GM19463 (cell line): ENCODE measurements at regions not wholly inside any gene's neighbourhood (a gene's known extent, or its start where the extent isn't known, plus 50 kb on each side); places are given as distances from the start of the nearest gene placed in this dataset.

Experiments used
- ATAC-seq: cut with Tn5 transposase; IDR thresholded peaks from one replicate; pipeline ENCODE4 v1.9.1; 2021; ENCODE audit warnings: mild to moderate bottlenecking, moderate library complexity; ENCODE audit not compliant: unreplicated experiment

DNA sequence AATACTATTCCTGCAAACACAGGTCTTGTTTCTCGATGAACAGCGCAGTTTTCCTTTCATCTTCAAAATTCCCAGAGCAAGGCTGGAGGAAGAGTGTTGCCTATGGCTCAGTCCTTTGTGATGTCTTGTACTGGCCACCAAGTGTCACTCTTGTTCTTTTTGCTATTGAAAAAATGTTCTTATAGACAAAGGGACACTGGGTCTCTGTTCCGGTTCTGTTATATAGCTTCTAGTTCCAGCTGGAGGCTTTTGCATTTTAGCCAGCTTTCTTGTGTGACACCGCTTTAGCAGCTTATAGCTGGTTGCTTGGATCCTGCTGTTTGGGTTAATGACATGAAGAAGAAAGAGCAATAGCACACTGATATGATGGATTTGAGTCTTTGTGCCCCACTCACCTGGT lies 343.7 kb upstream of the KCNN2 start:
- ATAC-seq, result no peak

DNA sequence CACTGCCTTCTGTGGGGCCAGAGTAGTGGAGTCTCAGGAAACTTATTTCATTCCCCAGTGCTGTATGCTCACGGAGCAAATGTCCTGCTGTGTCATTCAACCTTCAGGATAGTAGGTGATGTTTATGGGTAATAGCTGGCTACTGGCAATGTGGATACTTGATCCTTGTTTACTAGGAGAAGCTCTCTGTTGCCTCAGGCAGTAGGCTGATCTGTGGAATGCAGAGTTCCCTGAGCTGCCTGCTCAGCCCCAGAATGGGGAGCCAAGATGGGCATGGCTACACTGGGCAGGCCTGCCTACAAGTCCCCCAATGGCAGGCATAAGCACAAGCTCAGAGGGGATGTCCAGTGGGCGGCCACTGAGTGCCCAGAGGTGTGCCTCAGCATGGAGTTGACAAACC lies 323.1 kb upstream of the KCNN2 start:
- no peak for ATAC-seq

DNA sequence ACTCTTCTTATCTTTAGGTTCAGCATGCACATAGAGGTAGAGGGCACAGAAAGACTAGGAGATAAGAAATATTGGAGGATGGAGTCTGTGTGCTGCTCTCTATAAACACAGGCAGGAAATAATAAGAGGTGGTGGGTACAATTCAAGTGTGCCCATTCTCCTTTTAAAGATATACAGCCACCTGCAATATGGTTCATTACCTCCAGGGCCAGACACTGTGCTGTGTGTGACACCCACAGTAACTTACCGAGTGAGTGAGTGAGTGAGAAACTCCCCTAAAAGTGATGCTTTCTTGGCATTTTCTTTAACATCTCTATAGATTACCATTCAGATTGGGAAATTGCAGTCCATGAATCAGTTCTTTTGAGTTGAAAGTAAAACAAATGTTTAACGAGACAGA lies 311.8 kb upstream of the KCNN2 start:
- no peak for ATAC-seq

DNA sequence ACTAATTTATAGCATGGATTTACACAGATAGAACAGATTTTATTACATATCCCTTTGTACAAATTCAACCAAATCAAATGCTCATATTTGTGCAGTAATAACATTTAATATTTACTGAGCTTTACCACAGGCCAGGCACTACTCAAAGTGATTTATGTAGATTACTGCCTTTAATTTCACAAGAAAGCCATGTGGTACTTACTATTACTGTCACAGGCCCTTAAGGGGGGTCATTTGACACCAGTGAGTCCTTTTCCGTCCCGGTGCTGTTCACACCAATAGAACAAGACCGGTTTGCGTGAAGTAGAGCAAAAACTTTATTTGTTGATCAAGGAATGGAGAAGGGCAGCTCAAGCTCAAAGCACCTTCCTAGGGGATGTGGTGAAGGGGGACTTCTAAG lies 308.5 kb upstream of the KCNN2 start:
- ATAC-seq, result no peak

DNA sequence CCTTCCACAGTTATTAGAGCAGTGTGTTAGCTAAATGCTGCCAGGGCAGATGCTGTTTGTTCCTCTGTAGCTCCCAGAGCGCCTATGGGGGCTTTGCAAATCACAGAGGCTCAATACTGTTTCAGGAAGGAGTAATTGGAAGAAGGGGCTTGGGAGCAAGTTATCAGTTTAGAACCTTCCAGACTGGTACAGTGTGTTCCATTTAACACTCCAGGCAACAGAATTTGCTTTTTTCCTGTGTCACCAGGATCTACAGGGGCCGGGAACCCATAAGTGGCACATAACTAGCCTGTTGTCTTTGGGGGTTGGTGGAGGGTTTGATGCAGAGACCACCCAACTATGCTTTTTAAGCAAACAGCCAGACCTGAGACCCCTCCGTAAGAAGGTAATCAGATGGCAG lies 307.3 kb upstream of the KCNN2 start:
- ATAC-seq, result no peak

DNA sequence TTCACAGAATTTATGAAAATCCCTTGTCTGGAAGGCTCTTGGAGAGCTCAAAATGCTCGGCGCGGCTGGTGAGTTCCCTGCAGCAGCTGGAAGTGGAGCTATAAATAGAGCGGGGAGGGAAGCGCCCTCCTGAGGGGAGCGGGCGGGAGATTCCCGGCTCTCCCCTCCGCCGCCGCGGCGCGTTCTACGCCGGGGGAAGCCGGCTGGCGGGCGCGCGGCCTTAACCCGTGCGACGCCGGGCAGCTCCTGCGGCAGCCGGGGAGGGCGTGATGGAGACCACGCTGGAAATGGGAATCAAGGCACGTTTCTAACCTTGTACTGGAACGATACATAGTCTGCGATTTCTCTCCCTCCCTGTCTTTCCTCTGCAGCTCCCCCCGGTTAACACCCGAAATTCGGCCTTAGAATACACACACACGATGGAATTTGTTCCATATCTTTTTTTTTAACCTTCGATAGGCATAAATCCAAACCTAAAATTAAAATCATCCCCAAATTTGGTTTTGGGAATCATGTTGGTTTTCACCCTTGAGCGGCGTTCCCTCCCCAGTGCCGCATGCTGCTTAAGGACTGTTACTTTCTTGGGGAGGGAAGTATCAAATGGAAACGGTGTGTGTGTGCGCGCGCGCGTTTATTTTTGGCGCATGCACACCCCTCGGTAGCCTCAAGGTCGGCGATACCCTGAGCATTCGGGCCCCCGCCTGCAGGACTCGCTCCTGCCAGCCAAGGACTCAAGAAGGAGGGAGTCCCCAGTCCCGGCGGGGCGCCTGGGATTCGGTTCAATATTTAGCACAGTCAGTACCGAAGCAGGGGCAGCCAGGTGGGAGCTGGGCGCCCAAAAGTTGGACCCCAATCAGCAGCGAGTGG lies 306.3 kb upstream of the KCNN2 start:
- no peak for ATAC-seq

DNA sequence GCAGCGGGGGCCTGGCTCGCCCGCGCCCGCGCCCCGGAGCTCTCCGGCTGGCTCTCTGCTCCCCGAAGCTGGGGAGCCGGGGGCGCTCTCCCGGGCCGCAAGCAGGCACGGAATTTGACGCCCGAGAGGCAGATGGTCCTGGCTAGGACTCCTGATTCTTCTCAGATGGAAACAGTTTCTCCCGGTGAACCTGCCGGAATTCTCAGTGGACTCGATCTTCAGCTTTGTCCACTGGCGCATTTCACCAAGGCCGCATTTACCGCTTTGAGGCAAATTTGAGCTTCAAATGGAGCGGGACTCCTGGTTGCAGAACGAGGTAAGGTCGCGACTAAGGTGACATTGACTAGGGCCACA lies 305.7 kb upstream of the KCNN2 start:
- ATAC-seq, result no peak

DNA sequence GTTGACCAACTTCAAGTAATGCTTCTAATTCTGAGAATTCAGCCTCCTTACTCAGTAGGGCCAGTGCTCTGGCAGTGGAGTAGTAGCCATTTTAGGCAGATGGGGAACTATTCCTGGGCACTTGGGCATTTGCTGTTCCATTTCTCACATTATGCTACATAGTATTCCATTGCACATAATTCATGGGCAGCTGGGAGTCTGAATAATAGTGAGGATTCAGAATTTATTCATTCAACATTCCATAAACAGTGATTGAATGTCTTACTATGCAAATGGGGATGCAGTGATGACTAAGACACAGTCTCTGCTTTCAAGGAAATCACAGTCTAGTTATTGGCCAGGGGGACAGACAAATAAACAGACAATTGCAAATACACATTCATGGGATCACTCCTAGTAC lies 301.0 kb upstream of the KCNN2 start:
- ATAC-seq, result no peak

DNA sequence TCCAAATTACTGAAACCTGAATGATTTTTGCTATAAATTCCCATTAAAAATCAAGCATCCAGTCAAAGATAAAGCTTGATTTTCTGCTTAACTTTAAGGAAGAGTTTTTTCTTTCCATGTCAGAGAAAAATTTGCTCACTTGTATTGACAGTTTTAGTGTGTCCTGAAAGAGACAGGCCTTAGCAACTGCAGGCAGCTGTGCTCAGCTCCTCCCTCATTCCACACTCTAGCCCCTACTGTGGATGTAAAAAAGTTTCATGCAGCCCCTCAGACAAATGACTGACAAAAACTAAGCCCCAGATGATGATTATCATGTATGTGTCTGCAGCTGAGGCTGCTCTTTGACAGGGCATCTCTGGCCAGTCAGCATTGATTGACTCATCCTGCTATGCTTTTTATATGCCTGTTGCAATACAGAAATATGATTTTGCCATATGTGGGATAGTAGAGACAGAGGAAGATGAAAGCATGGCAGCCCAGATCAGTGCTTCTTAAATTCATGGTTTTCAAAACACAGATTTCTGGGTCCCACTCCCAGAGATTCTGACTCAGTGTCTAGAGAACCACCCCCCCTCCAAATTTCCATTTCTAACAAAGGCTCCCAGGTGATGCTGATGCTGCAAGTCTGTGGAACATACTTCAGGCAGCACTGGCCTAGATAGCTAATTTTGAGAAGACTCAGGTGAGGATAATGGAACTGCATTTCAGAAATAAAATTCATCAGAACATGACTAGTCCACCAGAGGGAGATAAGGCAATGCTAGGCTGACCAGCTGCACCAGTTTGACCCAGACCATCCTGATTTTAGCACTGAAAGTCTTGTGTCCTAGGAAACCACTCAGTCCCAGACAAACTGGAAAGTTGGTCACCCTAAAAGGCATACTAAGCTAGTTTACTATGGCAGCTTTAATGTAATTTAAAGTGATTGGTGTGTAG lies 298.7 kb upstream of the KCNN2 start:
- ATAC-seq, result no peak

DNA sequence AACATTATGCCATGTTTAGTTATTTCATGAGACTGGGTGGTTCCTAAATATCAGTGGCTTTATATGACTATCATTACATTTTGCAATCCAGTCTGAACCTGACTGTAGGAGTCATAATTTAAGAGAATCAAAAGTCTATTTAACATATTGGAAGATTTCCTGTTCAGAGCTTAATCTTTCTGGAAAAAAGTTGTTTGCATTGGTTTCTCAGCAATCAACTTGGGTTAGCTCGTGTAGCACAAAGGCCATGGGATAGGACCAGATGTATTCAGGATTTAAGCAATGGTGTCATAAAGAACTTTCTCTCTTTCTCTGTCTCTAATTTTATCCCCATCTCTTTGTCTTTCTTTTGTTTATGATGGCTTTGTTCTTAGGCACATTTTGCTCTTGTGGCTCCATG lies 296.0 kb upstream of the KCNN2 start:
- no peak for ATAC-seq

DNA sequence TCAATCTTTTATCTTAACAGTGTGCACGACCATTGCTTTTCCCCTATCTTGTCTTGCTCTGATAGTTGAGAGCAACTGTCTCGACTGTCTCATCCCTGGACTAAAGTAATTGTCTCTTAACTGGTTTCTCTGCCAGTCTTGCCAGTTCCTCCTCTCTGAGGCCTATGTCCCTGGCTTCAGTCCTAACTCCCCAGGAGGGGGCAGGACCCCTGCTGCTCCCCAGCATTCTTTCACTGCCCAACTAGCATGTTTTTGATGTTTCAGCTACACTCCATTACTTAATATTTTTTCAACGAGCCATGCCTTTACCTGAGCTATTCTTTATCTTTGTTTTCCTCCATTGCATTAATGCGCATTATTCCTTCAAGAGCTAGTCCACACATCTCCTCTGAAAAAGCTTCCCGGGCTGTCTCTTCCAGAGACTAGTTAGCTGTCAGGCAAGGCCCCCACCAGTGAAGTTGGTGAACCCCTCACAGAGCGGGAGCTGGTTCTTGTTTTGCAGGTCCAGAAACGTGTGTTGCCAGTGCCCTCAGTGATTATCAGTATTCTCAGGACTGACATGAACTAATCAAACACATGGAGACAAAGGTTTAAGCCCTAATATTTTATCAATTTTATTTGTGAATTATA lies 291.7 kb upstream of the KCNN2 start:
- ATAC-seq, result no peak

DNA sequence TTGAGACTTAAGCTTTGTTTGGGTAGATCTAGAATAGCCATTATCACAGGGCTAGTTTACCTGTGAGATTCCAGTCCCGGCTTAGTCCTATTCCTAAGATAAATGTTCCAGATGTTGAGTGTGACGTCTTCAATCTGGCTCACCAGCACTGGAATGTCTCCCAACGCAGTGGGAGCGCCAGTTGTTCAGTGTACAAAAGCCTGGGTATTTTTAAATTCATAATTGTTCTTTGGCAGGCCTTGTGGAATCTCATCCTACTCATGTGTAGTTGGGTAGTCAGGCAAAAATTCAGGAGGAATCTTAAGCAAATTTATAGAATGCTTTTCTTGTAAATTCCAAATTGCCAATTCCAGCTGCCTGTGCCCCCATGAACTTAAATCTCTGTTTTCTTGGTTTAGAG lies 272.6 kb upstream of the KCNN2 start:
- ATAC-seq, result no peak

DNA sequence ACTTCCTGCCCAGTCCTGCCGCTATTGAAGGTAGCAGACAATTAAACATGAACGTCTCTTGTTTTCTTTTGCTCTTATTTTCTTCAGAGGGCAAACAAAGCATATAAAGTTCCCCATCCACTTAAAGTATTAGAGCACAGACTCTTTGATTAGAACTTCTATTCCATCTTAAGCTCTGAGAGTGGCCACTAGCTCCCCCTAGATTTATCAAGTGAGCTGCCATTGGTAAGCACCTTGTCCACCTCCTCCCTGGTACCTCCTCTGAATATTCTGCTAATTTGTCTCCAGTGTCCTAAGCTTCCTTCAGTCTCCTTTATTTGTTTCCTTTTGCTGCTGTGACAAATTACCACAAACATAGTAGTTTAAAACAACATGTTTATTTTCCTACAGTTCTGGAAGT lies 264.3 kb upstream of the KCNN2 start:
- no peak for ATAC-seq

DNA sequence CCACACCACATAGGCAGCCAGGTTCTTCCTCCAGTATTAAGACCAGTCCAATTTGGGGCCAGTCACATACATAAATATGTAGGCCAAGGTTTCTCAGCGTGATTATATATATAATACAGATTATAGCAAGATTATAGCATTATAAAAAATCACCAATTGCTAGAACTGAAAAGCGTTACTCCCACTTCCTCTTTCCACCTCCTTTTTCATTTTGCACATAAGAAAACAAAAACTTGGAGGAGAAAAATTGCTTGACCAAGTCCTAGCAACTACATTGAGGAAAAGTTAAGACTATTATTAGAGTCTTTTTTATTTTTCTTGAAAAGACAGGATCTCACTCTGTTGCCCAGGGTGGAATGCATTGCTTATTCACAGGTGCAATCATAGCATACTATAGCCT lies 262.7 kb upstream of the KCNN2 start:
- no peak for ATAC-seq

DNA sequence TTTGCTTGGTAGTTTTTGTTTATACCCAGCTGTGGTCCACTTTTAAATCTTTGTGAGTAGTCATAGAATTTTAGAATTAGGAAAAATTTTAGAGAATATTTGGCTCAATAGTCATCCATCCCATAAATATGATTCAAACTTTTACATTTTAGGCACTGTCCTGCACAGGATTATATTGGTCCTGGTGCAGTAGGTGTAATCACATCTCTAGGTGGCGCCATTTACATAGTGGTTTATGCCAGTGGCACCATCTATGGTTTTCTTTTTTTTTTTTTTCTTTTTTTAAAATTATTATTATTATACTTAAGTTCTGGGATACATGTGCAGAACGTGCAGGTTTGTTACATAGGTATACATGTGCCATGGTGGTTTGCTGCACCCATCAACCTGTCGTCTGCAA lies 260.7 kb upstream of the KCNN2 start:
- no peak for ATAC-seq

DNA sequence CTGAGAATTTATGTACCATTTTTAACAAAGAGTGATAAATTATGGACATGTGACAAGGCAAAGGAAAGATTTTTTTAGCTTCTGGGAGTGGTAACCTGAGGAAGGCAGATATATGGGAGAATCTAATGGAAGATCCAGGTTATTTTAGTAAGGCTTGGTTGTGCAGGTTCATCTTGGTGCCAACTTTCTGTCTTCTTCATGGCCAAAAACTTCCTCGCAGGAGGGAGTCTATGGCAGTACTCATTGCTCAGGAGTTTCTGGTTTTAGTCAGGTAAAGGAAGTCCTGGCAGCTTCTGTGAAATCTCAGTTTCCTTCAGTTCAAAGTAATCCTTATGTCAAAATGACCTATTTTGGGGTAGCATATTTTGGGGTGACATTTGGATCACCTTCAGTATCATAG lies 248.3 kb upstream of the KCNN2 start:
- ATAC-seq, result no peak

DNA sequence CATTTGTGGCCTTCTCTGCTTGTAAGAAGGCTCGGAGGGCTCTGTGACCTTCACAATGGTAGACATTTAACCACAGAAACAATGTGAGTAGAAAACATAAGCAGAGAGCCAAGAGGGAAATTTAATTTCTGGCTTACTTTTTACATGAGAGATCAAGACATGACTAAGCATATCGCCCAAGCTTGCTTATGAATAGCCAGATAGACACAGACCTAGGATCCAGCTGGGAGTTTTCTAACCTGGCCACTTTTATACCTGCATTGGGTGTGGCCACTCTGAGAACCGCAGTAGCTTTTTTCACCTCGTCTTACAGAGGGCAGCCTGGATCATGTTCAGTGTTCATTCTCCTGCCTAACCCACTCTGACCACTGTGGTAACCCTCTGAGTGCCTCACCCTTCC lies 244.9 kb upstream of the KCNN2 start:
- ATAC-seq, result no peak

DNA sequence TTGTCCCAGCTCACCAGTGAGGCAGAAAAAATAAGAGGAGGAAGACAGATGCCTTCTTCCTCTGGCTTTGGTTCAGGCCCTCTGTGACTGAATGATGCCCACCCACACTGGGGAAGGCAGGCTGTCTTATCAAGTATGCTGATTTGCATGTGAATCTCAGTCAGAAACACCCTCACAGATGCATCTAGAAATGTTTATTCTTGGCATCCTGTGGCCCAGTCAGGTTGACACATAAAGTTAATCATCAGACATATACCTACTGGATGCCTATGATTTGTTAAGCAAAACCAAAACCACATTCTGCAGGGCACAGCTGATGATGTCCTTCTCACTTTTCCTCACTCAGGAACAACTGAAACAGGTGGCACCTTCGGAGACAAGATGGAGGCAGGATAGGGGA lies 243.4 kb upstream of the KCNN2 start:
- ATAC-seq, result no peak

DNA sequence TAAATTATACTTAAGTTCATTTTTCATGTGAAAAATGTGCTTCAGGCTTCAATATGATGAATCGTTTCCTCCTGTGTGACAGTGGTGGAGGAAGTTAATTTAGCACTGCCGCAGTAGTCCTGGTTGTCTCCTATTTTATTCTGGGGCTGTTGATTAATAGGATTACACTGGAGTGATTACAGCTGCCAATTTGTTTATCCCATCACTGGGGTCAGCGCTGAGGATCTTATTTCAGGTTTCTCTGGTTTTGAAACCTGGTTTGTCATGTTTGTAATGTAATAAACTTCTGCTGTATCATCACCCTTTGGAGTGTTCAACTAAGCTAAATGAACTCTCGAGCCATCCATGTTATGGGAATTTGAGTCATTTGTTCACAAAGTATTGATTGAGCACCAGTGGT lies 241.7 kb upstream of the KCNN2 start:
- ATAC-seq, result no peak

DNA sequence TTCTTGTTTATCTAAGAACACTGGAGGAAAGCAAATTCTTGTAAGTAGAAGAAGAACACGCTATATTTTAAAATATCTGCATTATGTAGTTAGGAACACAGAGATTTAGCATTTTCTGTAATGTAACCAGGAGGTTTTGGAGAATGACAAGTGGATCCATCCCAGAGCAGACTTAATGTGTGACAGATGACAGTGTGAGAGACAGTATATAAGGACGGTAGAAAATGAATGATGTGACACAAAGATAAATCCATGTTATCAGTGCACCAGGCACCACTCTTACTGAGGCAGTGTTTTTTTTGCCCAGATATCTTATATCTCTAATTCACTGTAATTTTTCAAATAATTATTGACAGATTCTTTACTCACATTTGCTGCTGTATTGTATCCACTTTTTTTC lies 239.0 kb upstream of the KCNN2 start:
- ATAC-seq, result no peak

DNA sequence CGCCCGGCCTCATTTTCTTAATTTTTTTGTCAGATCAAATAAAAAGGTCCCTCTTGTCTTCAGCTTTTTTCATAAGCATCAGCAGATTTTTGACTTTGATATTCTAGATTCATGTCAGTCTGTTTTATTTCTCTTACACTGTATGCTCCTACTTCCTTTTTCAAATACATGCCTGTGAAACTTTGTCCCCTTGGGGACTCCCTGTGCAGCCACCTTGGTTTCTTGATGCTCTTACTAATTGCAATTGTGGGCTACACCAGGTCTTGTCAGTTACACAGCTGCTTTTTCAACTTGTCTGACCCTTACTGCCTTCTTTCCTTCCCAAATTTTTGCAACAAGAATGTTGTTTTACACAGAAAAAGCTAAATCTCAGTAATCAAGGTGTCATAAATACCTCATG lies 238.2 kb upstream of the KCNN2 start:
- ATAC-seq, result no peak

DNA sequence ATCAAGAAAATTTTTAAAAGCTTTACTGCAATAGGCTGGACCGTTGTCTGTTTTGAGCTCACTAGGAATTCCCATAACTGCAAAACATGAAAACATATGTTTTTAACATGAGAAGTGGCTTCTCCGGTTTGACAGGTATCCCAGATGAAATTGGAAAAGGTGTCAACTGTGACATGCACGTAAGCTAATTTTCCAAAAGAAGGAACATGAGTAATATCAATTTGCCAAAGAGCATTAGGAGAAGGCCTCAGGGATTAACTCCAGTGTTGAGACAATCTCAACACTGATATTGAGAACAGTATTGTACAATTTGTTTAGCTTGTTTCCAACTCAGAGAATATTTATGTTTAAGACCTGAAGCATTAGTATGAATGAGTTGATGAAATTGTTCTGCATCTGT lies 215.5 kb upstream of the KCNN2 start:
- no peak for ATAC-seq
